Effector memory CD8-positive, alpha-beta T cell (primary cell): ENCODE measurements at regions not wholly inside any gene's neighbourhood (a gene's known extent, or its start where the extent isn't known, plus 50 kb on each side); places are given as distances from the start of the nearest gene placed in this dataset.

Experiments
- ATAC-seq: fragments of 150-1000 bp; cut with Tn5 transposase; replicated peaks from 2 replicates; pipeline ENCODE4 v1.10.0; 2021; ENCODE audit warnings: mild to moderate bottlenecking, moderate library complexity
- DNase-seq, 3 experiments: peaks; one replicate each; pipeline ENCODE4 v3.0.0; 2021
- H3K27ac Mint-ChIP-seq, 2 donors: one replicate each; pipeline ENCODE4 v1.8.0; 2022; ENCODE audit warnings: mild to moderate bottlenecking in 2 of 2, mixed read lengths in 2 of 2, moderate library complexity in 2 of 2
- H3K27me3 Mint-ChIP-seq, 2 donors: one replicate each; pipeline ENCODE4 v1.8.0; 2022; ENCODE audit warnings: mixed read lengths in 2 of 2
- H3K36me3 Mint-ChIP-seq: one replicate; pipeline ENCODE4 v1.8.0; 2022; ENCODE audit warnings: mild to moderate bottlenecking, moderate library complexity, mixed read lengths; ENCODE audit not compliant: insufficient read depth
- H3K4me1 Mint-ChIP-seq, 2 donors: one replicate each; pipeline ENCODE4 v1.8.0; 2022; ENCODE audit warnings: low read depth in 2 of 2, mixed read lengths in 2 of 2
- H3K4me3 Mint-ChIP-seq, 2 donors: one replicate each; pipeline ENCODE4 v1.8.0; 2022; ENCODE audit warnings: mild to moderate bottlenecking in 2 of 2, mixed read lengths in 2 of 2, moderate library complexity in 2 of 2
- H3K9me3 Mint-ChIP-seq, 2 donors: one replicate each; pipeline ENCODE4 v1.8.0; 2022; ENCODE audit warnings: mixed read lengths in 2 of 2

DNA sequence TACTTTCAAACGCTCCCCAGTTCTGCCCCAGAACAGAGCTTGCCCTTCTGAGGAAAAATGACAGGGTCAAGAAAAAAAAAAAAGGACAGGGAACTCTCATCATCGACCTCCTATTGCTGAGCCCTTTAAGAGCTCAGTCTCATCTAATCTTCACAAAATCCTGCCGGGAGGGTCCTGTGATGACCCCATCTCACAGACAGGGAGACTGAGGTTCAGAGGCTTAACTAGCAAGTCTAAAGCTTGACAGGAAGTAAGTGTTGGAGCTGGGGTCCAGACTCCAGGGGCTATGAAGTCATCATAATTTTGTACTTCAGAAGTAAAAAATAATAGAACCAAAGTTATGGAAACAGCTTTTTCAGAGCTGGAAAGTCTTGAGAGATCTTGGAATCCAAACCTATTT, 171.1 kb upstream of the MYCN start:
- DNase-seq = no peak
- no peak for ATAC-seq
- Mint-ChIP-seq H3K4me1 (no peaks in the 10 kb centered on the region), H3K4me3 (no peak overlapping the region), H3K9me3 (no peaks in the 10 kb centered on the region), H3K36me3 (no peaks in the 10 kb centered on the region), H3K27ac (no peak overlapping the region), H3K27me3 (peaks cover 5 to 7% of the 10 kb centered on the region in 2 donors)

GRCh38 chr2:15769676-15770547, 170.4 kb upstream of the MYCN start:
- no peak for DNase-seq
- Mint-ChIP-seq H3K9me3 (no peaks in the 10 kb centered on the region), H3K4me1 (no peaks in the 10 kb centered on the region), H3K27ac (no peak overlapping the region), H3K27me3 (peaks cover under 1 to 5% of the 10 kb centered on the region in 2 donors), H3K36me3 (no peaks in the 10 kb centered on the region), H3K4me3 (no peak overlapping the region)
- no peak for ATAC-seq

DNA sequence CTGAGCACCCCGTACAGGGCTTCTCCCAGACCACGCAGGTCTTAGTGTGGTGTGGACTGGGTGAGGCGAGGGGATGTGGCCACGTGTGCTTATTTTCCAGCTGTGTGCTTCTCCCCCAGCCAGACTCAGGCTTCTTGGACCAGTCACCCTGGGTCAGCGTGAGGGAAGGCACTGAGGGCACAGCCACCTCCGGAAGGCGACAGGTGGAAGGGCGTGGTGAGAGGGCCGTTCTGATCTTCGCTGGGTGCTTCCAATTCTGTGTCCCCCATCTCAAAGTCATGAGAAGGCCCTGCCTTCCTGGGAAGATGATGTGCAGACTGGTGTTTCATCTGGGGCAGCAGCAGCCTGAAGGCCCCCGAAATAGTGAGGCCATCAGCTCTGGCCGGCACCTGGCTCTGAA, 169.7 kb upstream of the MYCN start:
- ATAC-seq = no peak
- no peaks in the 10 kb centered on the region for H3K9me3 Mint-ChIP-seq
- no peak overlapping the region for H3K27ac Mint-ChIP-seq
- no peak overlapping the region for H3K4me3 Mint-ChIP-seq
- H3K4me1 Mint-ChIP-seq = no peaks in the 10 kb centered on the region
- no peak for DNase-seq
- H3K36me3 Mint-ChIP-seq = no peaks in the 10 kb centered on the region
- peaks cover 0 to 5% of the 10 kb centered on the region in 2 donors for H3K27me3 Mint-ChIP-seq

DNA sequence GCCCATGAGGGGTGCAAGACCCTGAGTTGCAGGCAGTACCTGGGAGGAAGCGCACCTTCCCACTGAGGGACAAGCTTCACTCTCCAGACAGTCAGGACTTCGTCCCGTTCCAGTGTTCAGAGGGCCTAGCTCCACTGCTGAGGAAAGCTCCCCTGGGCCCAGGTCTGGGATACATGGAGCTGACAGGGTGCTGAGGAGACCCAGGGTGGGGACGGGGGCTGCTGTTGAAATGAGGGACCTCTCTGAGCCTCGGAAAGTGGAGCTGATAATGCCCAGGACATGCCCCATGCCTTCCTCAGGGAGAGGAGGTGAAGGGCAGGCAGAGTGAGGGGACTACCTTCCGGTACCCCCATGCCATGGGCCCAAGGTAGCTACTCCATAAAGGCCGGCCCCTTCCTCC, 169.2 kb upstream of the MYCN start:
- Mint-ChIP-seq H3K4me3 (no peak overlapping the region), H3K27ac (no peak overlapping the region), H3K9me3 (no peaks in the 10 kb centered on the region), H3K4me1 (no peaks in the 10 kb centered on the region), H3K36me3 (no peaks in the 10 kb centered on the region), H3K27me3 (peaks cover 0 to 5% of the 10 kb centered on the region in 2 donors)
- ATAC-seq (no peak), DNase-seq (no peak)

DNA sequence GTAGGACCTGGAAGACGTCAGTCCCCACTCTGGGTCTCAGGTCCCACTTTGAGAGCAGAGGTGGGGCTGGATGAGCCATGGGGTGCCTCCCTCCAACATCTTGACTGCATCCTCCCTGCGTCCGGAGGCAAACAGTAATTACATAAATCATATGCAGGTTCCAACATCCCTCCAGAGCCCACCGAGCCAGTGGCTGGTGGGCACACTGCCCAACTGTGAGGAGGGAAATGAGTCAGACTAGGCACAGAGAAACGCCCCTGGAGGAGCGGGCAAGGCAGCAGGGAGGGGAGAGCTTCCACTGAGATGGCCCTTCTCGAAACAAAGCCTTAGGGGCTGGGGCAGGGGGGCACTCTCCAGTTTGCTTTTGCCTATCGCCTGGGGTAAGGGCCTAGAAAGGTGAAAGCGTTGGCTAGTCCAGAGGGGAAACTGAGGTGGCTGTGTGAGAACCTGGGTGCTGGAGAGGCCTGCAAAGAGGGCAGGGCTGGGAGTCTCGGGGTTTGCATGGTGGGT, 168.2 kb upstream of the MYCN start:
- H3K36me3 Mint-ChIP-seq = no peaks in the 10 kb centered on the region
- ATAC-seq = no peak
- no peak overlapping the region for H3K27ac Mint-ChIP-seq

GRCh38 chr2:15772681-15773080, 167.7 kb upstream of the MYCN start:
- Mint-ChIP-seq H3K27me3 (peaks cover 0 to 5% of the 10 kb centered on the region in 2 donors), H3K9me3 (no peaks in the 10 kb centered on the region), H3K4me1 (no peaks in the 10 kb centered on the region), H3K27ac (no peak overlapping the region), H3K36me3 (no peaks in the 10 kb centered on the region), H3K4me3 (no peak overlapping the region)
- DNase-seq = no peak
- no peak for ATAC-seq

More for the DNA sequence above, 168.2 kb upstream of the MYCN start:
- Mint-ChIP-seq H3K9me3 (no peaks in the 10 kb centered on the region), H3K27me3 (peaks cover 0 to 5% of the 10 kb centered on the region in 2 donors), H3K4me1 (no peaks in the 10 kb centered on the region), H3K4me3 (no peak overlapping the region)
- DNase-seq = no peak

DNA sequence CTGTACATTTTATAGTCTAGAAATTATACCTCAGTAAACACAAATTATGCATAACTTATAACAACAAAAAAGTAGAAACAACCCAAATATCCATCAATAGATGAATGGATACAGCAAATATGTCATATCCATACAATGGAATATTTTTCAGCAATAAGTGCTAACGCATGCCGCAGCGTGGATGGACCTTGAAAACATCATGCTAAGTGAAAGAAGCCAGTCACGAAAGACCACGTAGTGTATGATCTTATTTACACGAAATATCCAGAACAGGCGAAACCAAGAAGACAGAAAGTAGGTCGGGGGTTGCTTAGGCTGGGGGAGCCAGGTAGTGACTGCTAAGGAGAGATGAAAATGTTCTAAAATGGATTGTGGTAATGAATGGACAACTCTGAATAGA, 167.1 kb upstream of the MYCN start:
- H3K36me3 Mint-ChIP-seq = no peaks in the 10 kb centered on the region
- H3K27ac Mint-ChIP-seq = no peak overlapping the region
- H3K9me3 Mint-ChIP-seq = no peaks in the 10 kb centered on the region
- no peaks in the 10 kb centered on the region for H3K4me1 Mint-ChIP-seq
- no peak overlapping the region for H3K4me3 Mint-ChIP-seq
- peaks cover 0 to 5% of the 10 kb centered on the region in 2 donors for H3K27me3 Mint-ChIP-seq
- DNase-seq = no peak
- no peak for ATAC-seq

GRCh38 chr2:15773846-15774245, 166.5 kb upstream of the MYCN start:
- H3K27ac Mint-ChIP-seq = no peak overlapping the region
- no peaks in the 10 kb centered on the region for H3K4me1 Mint-ChIP-seq
- H3K4me3 Mint-ChIP-seq = no peak overlapping the region
- H3K27me3 Mint-ChIP-seq = peaks cover 0 to 5% of the 10 kb centered on the region in 2 donors
- H3K9me3 Mint-ChIP-seq = no peaks in the 10 kb centered on the region
- no peaks in the 10 kb centered on the region for H3K36me3 Mint-ChIP-seq
- DNase-seq = no peak
- ATAC-seq = no peak

DNA sequence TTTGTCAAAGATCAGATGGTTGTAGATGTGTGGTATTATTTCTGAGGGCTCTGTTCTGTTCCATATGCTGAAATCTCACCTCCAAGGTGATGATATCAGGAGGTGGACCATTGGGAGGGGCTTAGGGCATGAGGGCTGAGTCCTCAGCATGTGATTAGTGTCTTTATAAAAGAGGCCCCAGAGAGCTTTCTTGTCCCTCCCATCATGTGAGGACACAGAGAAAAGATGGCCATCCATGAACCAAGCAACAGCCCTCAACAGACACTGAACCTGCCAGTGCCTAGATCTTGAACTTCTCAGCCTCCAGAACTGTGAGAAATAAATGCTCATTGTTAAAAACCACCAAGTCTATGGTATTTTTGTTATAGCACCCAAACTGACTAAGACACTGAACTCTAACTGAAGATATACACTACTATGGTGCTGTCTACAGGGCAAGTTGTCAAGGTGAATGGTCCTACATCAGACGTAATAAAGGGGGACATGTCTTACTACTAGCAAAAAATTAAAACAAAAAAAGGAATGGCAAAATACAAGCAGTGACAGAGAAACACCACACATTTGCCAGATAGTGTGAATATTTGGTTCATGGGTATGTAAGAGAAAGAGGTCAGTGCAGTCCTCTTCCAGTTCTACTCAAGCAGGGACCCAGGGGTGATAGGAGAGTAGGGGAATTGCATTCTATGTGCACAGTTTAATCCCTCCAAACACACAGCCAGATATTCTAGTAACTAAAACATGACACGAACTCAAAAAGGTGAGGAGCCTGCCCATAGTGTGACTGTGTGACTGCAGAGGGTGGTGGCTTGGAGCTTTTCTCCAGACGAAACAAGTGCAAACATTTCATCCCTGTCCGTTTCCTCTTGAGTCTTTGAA, 164.4 kb upstream of the MYCN start:
- no peak for DNase-seq
- Mint-ChIP-seq H3K9me3 (peaks cover 0 to 2% of the 10 kb centered on the region in 2 donors), H3K27ac (no peak overlapping the region), H3K4me3 (no peak overlapping the region), H3K36me3 (no peaks in the 10 kb centered on the region), H3K27me3 (no peaks in the 10 kb centered on the region), H3K4me1 (no peaks in the 10 kb centered on the region)
- no peak for ATAC-seq

- no peak overlapping the region for H3K27ac Mint-ChIP-seq
- no peak overlapping the region for H3K4me3 Mint-ChIP-seq
- DNase-seq (no peak), ATAC-seq (no peak)
- H3K27me3 Mint-ChIP-seq = no peaks in the 10 kb centered on the region
- peaks cover 0 to 2% of the 10 kb centered on the region in 2 donors for H3K9me3 Mint-ChIP-seq
- H3K4me1 Mint-ChIP-seq = no peaks in the 10 kb centered on the region
- no peaks in the 10 kb centered on the region for H3K36me3 Mint-ChIP-seq
Observed at GRCh38 chr2:15776629-15776919, 163.8 kb upstream of the MYCN start.

GRCh38 chr2:15776992-15777702, 163.2 kb upstream of the MYCN start:
- peaks cover 0 to 2% of the 10 kb centered on the region in 2 donors for H3K9me3 Mint-ChIP-seq

GRCh38 chr2:15777795-15778371, 162.5 kb upstream of the MYCN start:
- H3K4me3 Mint-ChIP-seq = no peak overlapping the region
- no peak overlapping the region for H3K27ac Mint-ChIP-seq
- no peak for ATAC-seq
- no peak for DNase-seq
- no peaks in the 10 kb centered on the region for H3K36me3 Mint-ChIP-seq
- H3K4me1 Mint-ChIP-seq = no peaks in the 10 kb centered on the region
- peaks cover 0 to 2% of the 10 kb centered on the region in 2 donors for H3K9me3 Mint-ChIP-seq
- H3K27me3 Mint-ChIP-seq = no peaks in the 10 kb centered on the region

More at GRCh38 chr2:15776992-15777702, 163.2 kb upstream of the MYCN start:
- Mint-ChIP-seq H3K27ac (no peak overlapping the region), H3K36me3 (no peaks in the 10 kb centered on the region), H3K27me3 (no peaks in the 10 kb centered on the region), H3K4me3 (no peak overlapping the region), H3K4me1 (no peaks in the 10 kb centered on the region)
- DNase-seq (no peak), ATAC-seq (no peak)
